B cell (primary cell): ENCODE measurements at regions not wholly inside any gene's neighbourhood (a gene's known extent, or its start where the extent isn't known, plus 50 kb on each side); places are given as distances from the start of the nearest gene placed in this dataset.

Source experiments
- EZH2 ChIP-seq: IDR thresholded peaks from 2 replicates; pipeline ENCODE4 v1.6.1; 2012; ENCODE audit warnings: borderline replicate concordance, low read depth, mild to moderate bottlenecking, moderate library complexity, low read length; ENCODE audit not compliant: insufficient read depth, poor library complexity, severe bottlenecking
- TF ChIP-seq, protein P1 (sequence below): fragments of 200-600 bp; IDR thresholded peaks from one replicate; pipeline ENCODE4 v1.8.0; 2022; ENCODE audit warnings: antibody characterized with exemption, mild to moderate bottlenecking

DNA sequence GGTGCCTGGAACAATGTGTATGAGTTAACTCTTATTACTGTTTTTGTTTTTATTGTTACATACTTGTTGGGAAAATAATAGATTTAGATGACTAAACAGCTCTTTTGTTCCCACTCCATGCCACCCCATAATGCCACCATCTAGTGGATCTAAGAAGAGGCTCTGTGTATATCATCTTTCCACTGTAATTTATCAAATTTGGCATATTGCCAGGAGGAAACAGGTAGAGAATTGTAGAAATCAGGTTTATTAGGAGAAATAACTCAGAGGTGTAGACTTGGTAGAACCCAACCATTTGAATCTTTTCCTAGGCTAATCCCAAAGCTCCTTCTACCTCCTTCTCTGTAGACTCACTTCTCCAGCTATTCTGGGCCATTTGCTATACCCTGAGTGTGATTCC lies 150.6 kb downstream of the GATB start:
- TF ChIP-seq, protein P1, sequence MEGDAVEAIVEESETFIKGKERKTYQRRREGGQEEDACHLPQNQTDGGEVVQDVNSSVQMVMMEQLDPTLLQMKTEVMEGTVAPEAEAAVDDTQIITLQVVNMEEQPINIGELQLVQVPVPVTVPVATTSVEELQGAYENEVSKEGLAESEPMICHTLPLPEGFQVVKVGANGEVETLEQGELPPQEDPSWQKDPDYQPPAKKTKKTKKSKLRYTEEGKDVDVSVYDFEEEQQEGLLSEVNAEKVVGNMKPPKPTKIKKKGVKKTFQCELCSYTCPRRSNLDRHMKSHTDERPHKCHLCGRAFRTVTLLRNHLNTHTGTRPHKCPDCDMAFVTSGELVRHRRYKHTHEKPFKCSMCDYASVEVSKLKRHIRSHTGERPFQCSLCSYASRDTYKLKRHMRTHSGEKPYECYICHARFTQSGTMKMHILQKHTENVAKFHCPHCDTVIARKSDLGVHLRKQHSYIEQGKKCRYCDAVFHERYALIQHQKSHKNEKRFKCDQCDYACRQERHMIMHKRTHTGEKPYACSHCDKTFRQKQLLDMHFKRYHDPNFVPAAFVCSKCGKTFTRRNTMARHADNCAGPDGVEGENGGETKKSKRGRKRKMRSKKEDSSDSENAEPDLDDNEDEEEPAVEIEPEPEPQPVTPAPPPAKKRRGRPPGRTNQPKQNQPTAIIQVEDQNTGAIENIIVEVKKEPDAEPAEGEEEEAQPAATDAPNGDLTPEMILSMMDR, result no peak
- TF ChIP-seq EZH2, result no peak
